Ovary (tissue), 3 donors: ENCODE measurements at regions not wholly inside any gene's neighbourhood (a gene's known extent, or its start where the extent isn't known, plus 50 kb on each side); places are given as distances from the start of the nearest gene placed in this dataset.

Experiments
- CTCF ChIP-seq, 3 donors: fragments of 450-650 bp in 2 of 3; fragments of 200-600 bp in 1 of 3; IDR thresholded peaks; one replicate each; pipeline versions ENCODE4 v1.5.1 to v1.8.0; 2016 to 2022; ENCODE audit warnings: antibody characterized with exemption in 3 of 3, mild to moderate bottlenecking in 1 of 3
- POLR2A ChIP-seq: fragments of 450-650 bp; IDR thresholded peaks from one replicate; pipeline ENCODE4 v1.6.1; 2017; ENCODE audit warnings: antibody characterized with exemption, mild to moderate bottlenecking, moderate library complexity
- donor health status: DM: no; HTN: no; CAD: no.

GRCh38 chr10:106136175-106136574 lies 1028.3 kb downstream of the SORCS1 start:
- no peak for TF ChIP-seq CTCF (IDR thresholded peaks at IDR 0.05)
- TF ChIP-seq POLR2A = no peak
